HEK293T (cell line): ENCODE measurements at regions not wholly inside any gene's neighbourhood (a gene's known extent, or its start where the extent isn't known, plus 50 kb on each side); places are given as distances from the start of the nearest gene placed in this dataset.

Experiments used
- CTCF ChIA-PET: fragments of 350-600 bp; formaldehyde crosslinking; extraction: SDS; loops from one replicate; lab custom pipeline; 2021; ENCODE audit warnings: antibody characterized with exemption, inconsistent platforms; lab: Yijun Ruan, JAX
- POLR2A ChIA-PET: fragments of 350-600 bp; formaldehyde crosslinking; extraction: SDS; loops from one replicate; lab custom pipeline; 2020; ENCODE audit warnings: antibody characterized with exemption, inconsistent platforms; lab: Yijun Ruan, JAX
- DNase-seq: peaks from one replicate; pipeline ENCODE4 v3.0.0; 2012; ENCODE audit warnings: mixed read lengths; ENCODE audit errors: extremely low spot score
- ARNT ChIP-seq: fragments of 450-650 bp; IDR thresholded peaks from 2 replicates; pipeline ENCODE4 v1.6.1; 2017; ENCODE audit warnings: mild to moderate bottlenecking
- BHLHE40 ChIP-seq: fragments of 450-650 bp; IDR thresholded peaks from 2 replicates; pipeline ENCODE4 v1.6.1; 2016; ENCODE audit warnings: mild to moderate bottlenecking, moderate library complexity, borderline replicate concordance
- CTBP1 ChIP-seq: fragments of 450-650 bp; IDR thresholded peaks from 2 replicates; pipeline ENCODE4 v1.6.1; 2016; ENCODE audit warnings: borderline replicate concordance
- ELF4 ChIP-seq: fragments of 450-650 bp; IDR thresholded peaks from 2 replicates; pipeline ENCODE4 v1.6.1; 2017; ENCODE audit warnings: antibody characterized with exemption
- FOXA1 ChIP-seq: fragments of 450-650 bp; IDR thresholded peaks from 2 replicates; pipeline ENCODE4 v1.6.1; 2016; ENCODE audit warnings: mild to moderate bottlenecking
- FOXK2 ChIP-seq: fragments of 450-650 bp; IDR thresholded peaks from 2 replicates; pipeline ENCODE4 v1.6.1; 2016; ENCODE audit warnings: mild to moderate bottlenecking
- FOXM1 ChIP-seq: fragments of 450-650 bp; IDR thresholded peaks from 2 replicates; pipeline ENCODE4 v1.6.1; 2017; ENCODE audit warnings: mild to moderate bottlenecking, borderline replicate concordance
- HDGF ChIP-seq: fragments of 450-650 bp; IDR thresholded peaks from 2 replicates; pipeline ENCODE4 v1.6.1; 2017; ENCODE audit warnings: antibody characterized with exemption, borderline replicate concordance
- L3MBTL2 ChIP-seq: fragments of 450-650 bp; conservative IDR thresholded peaks from 2 replicates; pipeline ENCODE4 v1.6.1; 2016; ENCODE audit warnings: mild to moderate bottlenecking
- LEF1 ChIP-seq: fragments of 450-650 bp; IDR thresholded peaks from 2 replicates; pipeline ENCODE4 v1.6.1; 2017; ENCODE audit warnings: mild to moderate bottlenecking, borderline replicate concordance
- NFRKB ChIP-seq: fragments of 450-650 bp; IDR thresholded peaks from 2 replicates; pipeline ENCODE4 v1.6.1; 2016; ENCODE audit warnings: mild to moderate bottlenecking, moderate library complexity
- PKNOX1 ChIP-seq: fragments of 450-650 bp; IDR thresholded peaks from 2 replicates; pipeline ENCODE4 v1.6.1; 2016
- SP1 ChIP-seq: fragments of 450-650 bp; IDR thresholded peaks from 2 replicates; pipeline ENCODE4 v1.6.1; 2017
- SUZ12 ChIP-seq: fragments of 450-650 bp; IDR thresholded peaks from 2 replicates; pipeline ENCODE4 v1.6.1; 2016; ENCODE audit warnings: mild to moderate bottlenecking
- TARDBP ChIP-seq: fragments of 450-650 bp; IDR thresholded peaks from 2 replicates; pipeline ENCODE4 v1.6.1; 2016
- ZNF384 ChIP-seq: fragments of 450-650 bp; IDR thresholded peaks from 2 replicates; pipeline ENCODE4 v1.6.1; 2016

- CTCF ChIA-PET = no interaction called here
- no peak for DNase-seq
- POLR2A ChIA-PET = no interaction called here
- TF ChIP-seq CTBP1 = no peak
- TF ChIP-seq L3MBTL2 = no peak
- TF ChIP-seq SUZ12 = no peak
- TF ChIP-seq NFRKB = no peak
- no peak for TF ChIP-seq HDGF
- no peak for TF ChIP-seq PKNOX1
- TF ChIP-seq FOXA1 = no peak
- TF ChIP-seq ZNF384 = no peak
- TF ChIP-seq LEF1 = no peak
- no peak for TF ChIP-seq TARDBP
- no peak for TF ChIP-seq FOXM1
- TF ChIP-seq FOXK2 = no peak
- no peak for TF ChIP-seq SP1
- no peak for TF ChIP-seq BHLHE40
- no peak for TF ChIP-seq ELF4
These were observed 443.1 kb upstream of the ZEB2 start for GRCh38 chr2:144963031-144963430.

- ChIA-PET POLR2A (no interaction called here), CTCF (no interaction called here)
- TF ChIP-seq L3MBTL2 (no peak), TARDBP (no peak), BHLHE40 (no peak), ZNF384 (no peak), LEF1 (no peak), PKNOX1 (no peak)
- DNase-seq = no peak
These were observed 439.5 kb upstream of the ZEB2 start for GRCh38 chr2:144959416-144959815.

- DNase-seq = no peak
- no peak for TF ChIP-seq PKNOX1
- TF ChIP-seq BHLHE40 = no peak
- no peak for TF ChIP-seq ZNF384
- no peak for TF ChIP-seq FOXM1
- ChIA-PET POLR2A (no interaction called here), CTCF (no interaction called here)
These were observed 431.1 kb upstream of the ZEB2 start for GRCh38 chr2:144950899-144951560.

GRCh38 chr2:144948205-144948855 lies 428.4 kb upstream of the ZEB2 start:
- no peak for TF ChIP-seq FOXK2
- TF ChIP-seq ARNT = no peak
- TF ChIP-seq TARDBP = no peak
- no peak for TF ChIP-seq ELF4
- POLR2A ChIA-PET = no interaction called here
- DNase-seq = no peak
- CTCF ChIA-PET = no interaction called here

- ChIA-PET CTCF (no interaction called here), POLR2A (no interaction called here)
- no peak for DNase-seq
- no peak for TF ChIP-seq PKNOX1
- TF ChIP-seq FOXM1 = no peak
- no peak for TF ChIP-seq HDGF
- no peak for TF ChIP-seq ELF4
- TF ChIP-seq TARDBP = no peak
- TF ChIP-seq CTBP1 = no peak
These were observed 427.8 kb upstream of the ZEB2 start for GRCh38 chr2:144947709-144948037.

GRCh38 chr2:144946263-144946662 lies 426.3 kb upstream of the ZEB2 start:
- TF ChIP-seq L3MBTL2 = no peak
- TF ChIP-seq SUZ12 = no peak
- TF ChIP-seq FOXA1 = no peak
- no peak for TF ChIP-seq HDGF
- TF ChIP-seq NFRKB = no peak
- no peak for TF ChIP-seq PKNOX1
- no peak for TF ChIP-seq LEF1
- no peak for TF ChIP-seq SP1
- TF ChIP-seq TARDBP = no peak
- TF ChIP-seq ZNF384 = no peak
- TF ChIP-seq ELF4 = no peak
- no peak for TF ChIP-seq FOXK2
- TF ChIP-seq FOXM1 = no peak
- TF ChIP-seq CTBP1 = no peak
- no peak for TF ChIP-seq ARNT
- no peak for TF ChIP-seq BHLHE40
- no peak for DNase-seq
- ChIA-PET POLR2A (no interaction called here), CTCF (no interaction called here)
